Hematopoietic multipotent progenitor cell treated with erythropoietin and hydrocortisone succinate and interleukin-3 and kit ligand, for 17 days (in vitro differentiated cells): ENCODE measurements at regions not wholly inside any gene's neighbourhood (a gene's known extent, or its start where the extent isn't known, plus 50 kb on each side); places are given as distances from the start of the nearest gene placed in this dataset.
"Not testable (repeated sequence)": the region's sequence is repeated elsewhere in the genome, so short reads cannot be mapped to it uniquely, and the experiment has no call there.

ENCODE experiments used
- DNase-seq: peaks from one replicate; pipeline ENCODE4 v3.0.0-alpha.2; 2015; ENCODE audit warnings: low spot score

DNA sequence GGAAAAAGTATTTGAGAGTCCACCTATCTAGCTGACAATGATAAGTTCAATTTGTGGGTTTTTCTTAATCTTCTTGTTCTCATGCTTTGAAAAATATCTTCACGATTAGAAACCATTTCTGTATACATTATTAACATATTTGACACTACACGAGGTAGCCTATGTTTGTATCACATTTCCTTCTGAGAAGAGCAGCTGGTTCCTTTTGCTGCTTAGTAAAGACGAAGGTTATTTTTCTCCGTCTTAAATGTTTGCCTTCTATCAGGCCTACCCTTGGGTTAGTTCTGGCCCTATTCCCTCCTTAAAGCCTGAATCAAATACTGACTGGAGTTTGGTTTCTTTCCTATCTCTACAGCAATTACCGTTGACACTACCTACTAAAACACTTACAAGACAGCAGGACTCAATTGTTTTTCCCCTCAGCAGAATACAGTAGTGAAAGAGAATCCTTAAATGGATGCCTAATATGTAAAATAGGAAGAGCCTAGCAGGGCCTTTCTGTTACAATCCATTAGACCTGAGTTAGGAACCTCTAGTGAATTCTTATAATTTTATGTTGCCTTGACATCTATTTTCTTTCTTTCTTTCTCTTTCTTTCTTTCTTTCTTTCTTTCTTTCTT is 790.4 kb downstream of the EPHA4 start:
- DNase-seq, result no peak

DNA sequence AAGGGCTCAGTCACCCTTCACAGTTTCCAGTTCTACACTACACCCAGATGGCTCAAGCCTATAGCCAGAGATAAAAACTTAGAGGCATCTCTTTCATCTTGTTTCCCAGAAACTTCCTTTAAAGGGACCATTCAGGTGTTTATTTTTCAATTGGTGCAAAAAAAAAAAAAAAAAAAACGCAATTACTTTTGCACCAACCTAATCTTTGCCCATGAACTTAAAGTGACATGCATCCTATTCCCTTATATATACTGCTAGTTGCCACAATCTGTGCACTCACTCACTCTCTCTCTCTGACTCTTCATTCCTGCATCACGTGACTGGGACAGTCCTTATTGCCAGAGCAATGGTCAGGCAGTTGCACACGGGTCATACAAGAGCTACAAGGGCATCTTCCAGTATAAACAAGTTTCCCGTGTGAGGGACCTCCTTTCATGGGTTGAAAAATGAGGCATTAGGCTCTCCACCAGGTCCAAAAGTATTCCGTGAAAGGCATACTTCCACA is 789.4 kb downstream of the EPHA4 start:
- DNase-seq, result no peak

- no peak for DNase-seq
These were observed 788.4 kb downstream of the EPHA4 start for GRCh38 chr2:220783671-220784070.

GRCh38 chr2:220785178-220785577 is 786.9 kb downstream of the EPHA4 start:
- DNase-seq, result no peak

DNA sequence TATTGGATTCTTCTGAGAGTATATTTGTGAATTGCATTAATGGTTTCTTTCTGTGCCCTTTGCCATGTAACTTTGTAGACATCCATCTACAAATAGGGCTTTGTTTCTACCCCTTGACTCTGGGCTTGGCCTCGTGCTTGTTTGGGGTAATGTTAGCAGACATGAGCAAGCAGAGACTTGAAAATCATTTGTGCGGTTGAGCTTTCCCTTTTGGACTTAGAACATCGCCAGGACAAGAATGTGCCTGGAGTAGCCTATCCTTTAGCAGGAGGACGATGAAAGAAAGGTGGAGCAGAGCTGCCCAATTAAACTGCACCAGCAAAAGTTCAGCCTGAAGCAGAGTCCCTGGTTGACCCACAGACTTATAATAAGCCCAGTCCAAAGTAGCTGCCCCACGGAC is 785.9 kb downstream of the EPHA4 start:
- DNase-seq, result no peak

GRCh38 chr2:220787251-220787650 is 784.9 kb downstream of the EPHA4 start:
- DNase-seq, result no peak

DNA sequence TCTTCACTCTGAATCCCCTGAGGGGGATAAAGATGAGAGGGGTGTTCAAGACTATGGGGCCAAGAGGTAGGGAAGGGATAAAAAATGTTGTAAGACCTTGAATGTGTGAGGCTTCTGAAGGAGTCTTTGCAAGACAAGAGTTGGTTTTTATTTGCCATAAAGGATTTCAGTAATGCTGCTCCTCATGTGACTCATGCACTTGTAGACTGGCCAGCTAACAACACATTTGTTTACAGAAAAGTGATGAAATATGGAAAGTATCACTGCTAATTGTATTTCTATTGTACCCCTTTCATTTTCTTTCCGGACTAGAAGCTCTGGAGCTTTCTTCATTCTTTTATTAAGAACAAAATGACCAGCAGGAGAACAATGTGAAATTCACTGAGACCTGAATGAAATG is 782.1 kb downstream of the EPHA4 start:
- no peak for DNase-seq

- no peak for DNase-seq
These were observed 776.4 kb downstream of the EPHA4 start for GRCh38 chr2:220795705-220796104.

DNA sequence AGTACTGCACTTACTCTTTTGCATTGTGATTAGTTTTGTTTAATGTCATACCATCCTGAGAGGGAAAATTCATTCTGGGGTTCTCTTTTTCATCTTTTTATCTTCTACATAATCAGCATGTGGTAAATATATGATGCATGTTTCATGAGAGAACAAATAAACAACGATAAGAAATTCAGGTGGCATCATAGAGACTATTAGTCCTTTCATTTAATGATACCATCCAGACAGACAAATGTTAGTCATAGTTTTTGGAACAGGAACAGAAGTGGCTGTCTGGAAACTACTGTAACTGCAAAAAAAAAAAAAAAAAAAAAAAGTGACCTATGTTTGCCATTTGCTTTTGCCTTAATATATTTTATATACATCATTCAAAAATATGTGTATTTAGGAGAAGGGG is 761.0 kb downstream of the EPHA4 start:
- no peak for DNase-seq

- no peak for DNase-seq
These were observed 760.0 kb downstream of the EPHA4 start for GRCh38 chr2:220811952-220812570.

GRCh38 chr2:220814441-220814840 is 757.7 kb downstream of the EPHA4 start:
- DNase-seq, result no peak

- DNase-seq, result no peak
These were observed 756.4 kb downstream of the EPHA4 start for GRCh38 chr2:220815698-220816097.

- DNase-seq, result no peak
These were observed 750.4 kb downstream of the EPHA4 start for GRCh38 chr2:220821683-220822082.

- not testable (repeated sequence) for DNase-seq
These were observed 748.5 kb downstream of the EPHA4 start for GRCh38 chr2:220823590-220823989.

GRCh38 chr2:220833446-220833845 is 738.7 kb downstream of the EPHA4 start:
- DNase-seq, result no peak

DNA sequence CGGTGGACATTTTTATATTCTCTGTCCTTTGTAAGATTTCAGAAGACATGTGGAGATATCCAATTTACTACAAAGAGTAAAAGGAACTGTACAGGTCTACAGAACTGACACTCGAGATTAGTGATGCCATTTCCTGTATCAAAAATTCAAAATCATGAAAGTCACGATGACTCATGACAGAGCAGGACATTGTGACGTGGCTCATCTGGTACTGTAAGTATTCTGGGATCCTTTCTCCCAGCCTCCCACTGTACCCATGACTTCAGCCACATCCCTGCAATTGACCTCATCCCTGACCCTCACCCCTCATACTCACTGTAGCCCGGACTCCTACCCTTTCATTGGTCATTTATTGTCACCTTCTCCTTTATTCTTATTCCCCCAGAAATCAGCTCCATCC is 736.5 kb downstream of the EPHA4 start:
- DNase-seq, result no peak

- DNase-seq, result no peak
These were observed 734.9 kb downstream of the EPHA4 start for GRCh38 chr2:220837226-220837625.

DNA sequence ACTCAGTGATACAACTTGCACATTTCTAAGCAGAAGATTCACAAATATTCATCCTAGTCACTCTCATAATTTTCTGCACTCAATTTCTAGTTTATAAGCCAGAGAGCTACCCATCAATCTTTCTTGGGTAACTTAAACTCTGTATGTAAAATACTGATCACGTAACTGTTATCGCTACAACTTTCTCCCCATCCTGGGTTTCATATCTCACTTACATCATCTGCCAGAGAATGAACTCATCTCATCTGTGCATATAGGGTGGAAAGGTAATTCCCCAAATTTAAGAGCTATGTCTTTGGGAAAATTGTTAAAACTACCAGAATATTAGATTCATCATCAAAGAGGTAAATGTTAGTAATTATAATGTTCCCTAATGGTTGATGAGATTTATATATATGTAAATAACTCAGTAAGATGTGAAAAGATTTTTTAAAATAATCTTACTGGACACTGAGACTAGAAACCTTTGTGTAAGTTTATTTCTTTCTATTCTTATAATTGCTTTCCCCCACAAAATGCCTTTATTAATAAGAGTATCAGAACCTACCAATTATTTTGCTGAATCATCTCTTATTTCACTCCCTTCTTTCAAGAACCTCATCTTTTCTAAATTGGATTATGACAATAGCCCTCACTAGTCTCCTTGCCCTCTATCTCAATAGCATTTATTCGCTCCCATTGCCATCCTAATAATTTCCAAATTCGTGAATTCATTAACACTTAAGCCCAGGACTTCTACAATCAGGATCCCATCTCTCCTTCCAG is 729.0 kb downstream of the EPHA4 start:
- no peak for DNase-seq

GRCh38 chr2:220845766-220846273 is 726.3 kb downstream of the EPHA4 start:
- no peak for DNase-seq

DNA sequence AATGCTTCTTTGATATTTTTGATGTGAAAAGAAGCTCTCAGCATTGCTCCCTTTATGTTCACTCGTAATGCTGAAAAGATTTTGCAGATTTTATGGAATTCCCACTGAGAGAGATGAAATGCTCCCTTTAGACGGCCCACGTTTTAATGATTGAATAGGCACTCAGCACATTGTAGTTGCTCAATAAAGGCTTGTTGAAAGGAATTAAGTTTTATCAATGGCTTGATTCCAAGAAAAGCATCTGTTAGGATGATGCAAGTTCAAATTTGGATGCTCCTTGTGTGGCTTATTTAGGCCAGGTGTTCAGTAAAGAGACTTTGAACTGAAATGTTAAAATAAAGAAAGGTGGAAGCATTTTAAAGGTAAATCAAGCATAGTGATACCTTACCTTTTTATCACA is 725.1 kb downstream of the EPHA4 start:
- DNase-seq, result no peak

DNA sequence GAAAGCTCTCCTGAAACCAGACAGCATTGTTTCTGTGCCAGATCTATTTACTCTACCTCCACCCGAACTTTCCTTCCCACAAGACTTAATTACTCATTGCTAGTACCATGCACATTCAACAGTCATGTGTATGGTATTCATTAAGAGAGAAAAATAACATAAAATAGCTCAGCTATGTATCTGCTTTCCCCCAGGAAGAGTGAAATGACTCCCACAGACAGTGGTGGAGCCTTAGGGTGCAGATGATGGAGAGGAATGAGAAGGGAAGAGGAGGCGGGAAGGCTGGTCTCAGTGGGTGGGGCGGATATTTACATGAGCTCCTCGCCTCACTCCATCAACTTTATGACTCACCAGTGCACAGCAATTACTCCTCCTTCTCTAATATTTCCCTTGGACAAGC is 724.5 kb downstream of the EPHA4 start:
- DNase-seq, result no peak

DNA sequence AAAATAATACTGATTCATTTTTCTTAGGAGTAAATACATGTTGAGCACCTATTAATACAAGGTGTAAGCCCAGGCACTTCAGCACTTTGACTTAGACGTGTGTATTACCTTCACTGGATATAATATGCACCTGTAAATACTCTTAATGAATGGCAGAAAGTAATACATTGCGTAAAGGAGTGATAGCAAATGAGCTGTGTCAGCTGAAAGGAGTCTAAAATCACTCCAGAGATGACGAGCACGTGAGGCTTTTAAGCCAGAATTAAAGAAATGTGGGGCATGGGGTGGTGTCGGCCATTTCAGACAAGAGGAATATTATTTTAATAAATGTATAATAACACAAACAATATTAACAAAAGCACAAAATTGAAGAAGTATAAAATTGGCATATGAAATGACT is 722.7 kb downstream of the EPHA4 start:
- no peak for DNase-seq

GRCh38 chr2:220850116-220850515 is 722.0 kb downstream of the EPHA4 start:
- DNase-seq, result no peak
